ENCODE measurements at regions not wholly inside any gene's neighbourhood (a gene's known extent, or its start where the extent isn't known, plus 50 kb on each side); places are given as distances from the start of the nearest gene placed in this dataset.

DNA sequence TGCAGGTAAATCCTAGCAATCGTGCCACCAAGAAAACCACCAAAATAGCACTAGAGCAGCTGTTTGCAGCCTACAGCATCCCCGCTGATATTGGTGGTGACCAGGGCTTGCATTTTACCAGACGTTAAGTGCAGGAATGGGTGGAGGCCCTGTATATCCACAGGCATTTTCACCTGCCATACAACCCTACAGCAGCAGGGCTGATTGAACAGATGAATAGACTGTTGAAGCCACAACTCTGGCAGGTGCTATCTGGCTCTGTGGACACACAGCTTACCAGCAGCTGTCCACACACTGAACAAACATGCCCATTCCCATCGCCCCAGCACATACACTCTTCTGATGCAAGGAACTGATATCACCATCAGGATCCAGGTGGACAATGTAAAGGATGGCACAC, 154.5 kb upstream of the APC start:
- TF ChIP-seq, protein P1, sequence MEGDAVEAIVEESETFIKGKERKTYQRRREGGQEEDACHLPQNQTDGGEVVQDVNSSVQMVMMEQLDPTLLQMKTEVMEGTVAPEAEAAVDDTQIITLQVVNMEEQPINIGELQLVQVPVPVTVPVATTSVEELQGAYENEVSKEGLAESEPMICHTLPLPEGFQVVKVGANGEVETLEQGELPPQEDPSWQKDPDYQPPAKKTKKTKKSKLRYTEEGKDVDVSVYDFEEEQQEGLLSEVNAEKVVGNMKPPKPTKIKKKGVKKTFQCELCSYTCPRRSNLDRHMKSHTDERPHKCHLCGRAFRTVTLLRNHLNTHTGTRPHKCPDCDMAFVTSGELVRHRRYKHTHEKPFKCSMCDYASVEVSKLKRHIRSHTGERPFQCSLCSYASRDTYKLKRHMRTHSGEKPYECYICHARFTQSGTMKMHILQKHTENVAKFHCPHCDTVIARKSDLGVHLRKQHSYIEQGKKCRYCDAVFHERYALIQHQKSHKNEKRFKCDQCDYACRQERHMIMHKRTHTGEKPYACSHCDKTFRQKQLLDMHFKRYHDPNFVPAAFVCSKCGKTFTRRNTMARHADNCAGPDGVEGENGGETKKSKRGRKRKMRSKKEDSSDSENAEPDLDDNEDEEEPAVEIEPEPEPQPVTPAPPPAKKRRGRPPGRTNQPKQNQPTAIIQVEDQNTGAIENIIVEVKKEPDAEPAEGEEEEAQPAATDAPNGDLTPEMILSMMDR (IDR thresholded peaks at IDR 0.05; ENCODE audit: low read depth, low read length, poor library complexity, severe bottlenecking): no peak
- TF ChIP-seq EZH2phosphoT487 (IDR thresholded peaks at IDR 0.05; ENCODE audit: borderline replicate concordance, low read length): no peak
